ENCODE measurements at regions not wholly inside any gene's neighbourhood (a gene's known extent, or its start where the extent isn't known, plus 50 kb on each side); places are given as distances from the start of the nearest gene placed in this dataset.
A peak's percentile ranks its signal among the peaks of the same experiment; 100 is the strongest.

GRCh38 chr1:87683196-87683956 lies 354.7 kb downstream of the LMO4 start:
- no peaks in the 10 kb centered on the region for H3K36me3 ChIP-seq (ENCODE audit: control insufficient read depth, insufficient read depth, low read length)
- Mint-ChIP-seq H3K27ac (ENCODE audit: unreplicated experiment) (no peak overlapping the region), H3K27me3 (ENCODE audit: insufficient read depth, unreplicated experiment) (no peaks in the 10 kb centered on the region), H3K36me3 (ENCODE audit: insufficient read depth, unreplicated experiment) (no peaks in the 10 kb centered on the region), H3K4me1 (ENCODE audit: low read depth, unreplicated experiment) (peaks cover 7% of the 10 kb centered on the region), H3K4me3 (ENCODE audit: unreplicated experiment) (no peak overlapping the region), H3K9me3 (ENCODE audit: unreplicated experiment) (no peaks in the 10 kb centered on the region)
- ChIA-PET POLR2A (no interaction called here), CTCF (no interaction called here)
- no peak for TF ChIP-seq CTCF (IDR thresholded peaks at IDR 0.05; ENCODE audit: insufficient read depth in 1 of 2, low read depth in 1 of 2, low read length in 1 of 2, severe bottlenecking in 1 of 2, unreplicated experiment in 1 of 2)
- peaks cover 2% of the 10 kb centered on the region; the same call in 1 of the 2 replicates for H3K4me1 ChIP-seq
- no peak overlapping the region for H3K4me3 ChIP-seq (ENCODE audit: low read depth, low read length)
- intact Hi-C loops (cut with micrococcal nuclease; ENCODE audit: unreplicated experiment), result no loop called here
- BruUV-seq (replicated peaks), result no TSS peak
- no peak for DNase-seq
- H3K27me3 ChIP-seq (replicated peaks; ENCODE audit: control insufficient read depth, insufficient read depth, low read length), result no peaks in the 10 kb centered on the region
- H3K9me3 ChIP-seq, result no peaks in the 10 kb centered on the region

- Histone ChIP-seq H3K27me3 (replicated peaks; ENCODE audit: control insufficient read depth, insufficient read depth, low read length) (no peaks in the 10 kb centered on the region), H3K4me3 (ENCODE audit: low read depth, low read length) (no peak overlapping the region), H3K4me1 (peaks cover 11% of the 10 kb centered on the region), H3K36me3 (ENCODE audit: control insufficient read depth, insufficient read depth, low read length) (no peaks in the 10 kb centered on the region), H3K9me3 (no peaks in the 10 kb centered on the region)
- no peaks in the 10 kb centered on the region for H3K27me3 Mint-ChIP-seq (ENCODE audit: insufficient read depth, unreplicated experiment)
- no peaks in the 10 kb centered on the region for H3K9me3 Mint-ChIP-seq (ENCODE audit: unreplicated experiment)
- intact Hi-C loops (cut with micrococcal nuclease; ENCODE audit: unreplicated experiment), result no loop called here
- H3K4me3 Mint-ChIP-seq (ENCODE audit: unreplicated experiment), result peak overlapping the region; percentile 69
- peaks cover 7% of the 10 kb centered on the region for H3K4me1 Mint-ChIP-seq (ENCODE audit: low read depth, unreplicated experiment)
- DNase-seq, result no peak
- no peak overlapping the region for H3K27ac Mint-ChIP-seq (ENCODE audit: unreplicated experiment)
- no TSS peak for BruUV-seq (replicated peaks)
- no peak for TF ChIP-seq CTCF (IDR thresholded peaks at IDR 0.05; ENCODE audit: insufficient read depth in 1 of 2, low read depth in 1 of 2, low read length in 1 of 2, severe bottlenecking in 1 of 2, unreplicated experiment in 1 of 2)
- ChIA-PET CTCF (no interaction called here), POLR2A (no interaction called here)
- no peaks in the 10 kb centered on the region for H3K36me3 Mint-ChIP-seq (ENCODE audit: insufficient read depth, unreplicated experiment)
Measured at GRCh38 chr1:87684194-87684593, 355.5 kb downstream of the LMO4 start.

GRCh38 chr1:87684713-87685205 lies 356.1 kb downstream of the LMO4 start:
- Histone ChIP-seq H3K4me1 (peaks cover 16% of the 10 kb centered on the region), H3K27me3 (replicated peaks; ENCODE audit: control insufficient read depth, insufficient read depth, low read length) (no peaks in the 10 kb centered on the region), H3K9me3 (no peaks in the 10 kb centered on the region), H3K36me3 (ENCODE audit: control insufficient read depth, insufficient read depth, low read length) (no peaks in the 10 kb centered on the region), H3K4me3 (ENCODE audit: low read depth, low read length) (no peak overlapping the region)
- POLR2A ChIA-PET, result no interaction called here
- TF ChIP-seq CTCF (IDR thresholded peaks at IDR 0.05; ENCODE audit: insufficient read depth in 1 of 2, low read depth in 1 of 2, low read length in 1 of 2, severe bottlenecking in 1 of 2, unreplicated experiment in 1 of 2), result no peak
- DNase-seq, result no peak
- Mint-ChIP-seq H3K4me1 (ENCODE audit: low read depth, unreplicated experiment) (peaks cover 7% of the 10 kb centered on the region), H3K27me3 (ENCODE audit: insufficient read depth, unreplicated experiment) (no peaks in the 10 kb centered on the region), H3K4me3 (ENCODE audit: unreplicated experiment) (peak overlapping the region; percentile 69), H3K36me3 (ENCODE audit: insufficient read depth, unreplicated experiment) (no peaks in the 10 kb centered on the region), H3K9me3 (ENCODE audit: unreplicated experiment) (no peaks in the 10 kb centered on the region), H3K27ac (ENCODE audit: unreplicated experiment) (no peak overlapping the region)
- CTCF ChIA-PET, result no interaction called here
- intact Hi-C loops (cut with micrococcal nuclease; ENCODE audit: unreplicated experiment), result no loop called here
- no TSS peak for BruUV-seq (replicated peaks)

All from Caco-2 (cell line).